Activated effector memory CD4-positive, alpha-beta T cell treated with anti-CD3 and anti-CD28 coated beads, Interleukin-2, amount 50 U/mL, for 16 hours (primary cell): ENCODE measurements at regions not wholly inside any gene's neighbourhood (a gene's known extent, or its start where the extent isn't known, plus 50 kb on each side); places are given as distances from the start of the nearest gene placed in this dataset.
"Not testable (repeated sequence)": the region's sequence is repeated elsewhere in the genome, so short reads cannot be mapped to it uniquely, and the experiment has no call there.

ENCODE experiments used
- DNase-seq: peaks from one replicate; pipeline ENCODE4 v3.0.0-alpha.2; 2020

DNA sequence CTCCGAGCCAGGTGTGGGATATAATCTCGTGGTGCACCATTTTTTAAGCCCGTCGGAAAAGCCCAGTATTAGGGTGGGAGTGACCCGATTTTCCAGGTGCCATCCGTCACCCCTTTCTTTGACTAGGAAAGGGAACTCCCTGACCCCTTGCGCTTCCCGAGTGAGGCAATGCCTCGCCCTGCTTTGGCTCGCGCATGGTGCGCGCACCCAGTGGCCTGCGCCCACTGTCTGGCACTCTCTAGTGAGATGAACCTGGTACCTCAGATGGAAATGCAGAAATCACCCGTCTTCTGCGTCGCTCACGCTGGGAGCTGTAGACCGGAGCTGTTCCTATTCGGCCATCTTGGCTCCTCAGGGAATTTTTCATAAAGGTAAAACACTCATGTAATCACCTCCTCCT is 63.9 kb downstream of the RWDD3 start:
- not testable (repeated sequence) for DNase-seq

GRCh38 chr1:95301091-95301490 is 67.1 kb downstream of the RWDD3 start:
- no peak for DNase-seq

DNA sequence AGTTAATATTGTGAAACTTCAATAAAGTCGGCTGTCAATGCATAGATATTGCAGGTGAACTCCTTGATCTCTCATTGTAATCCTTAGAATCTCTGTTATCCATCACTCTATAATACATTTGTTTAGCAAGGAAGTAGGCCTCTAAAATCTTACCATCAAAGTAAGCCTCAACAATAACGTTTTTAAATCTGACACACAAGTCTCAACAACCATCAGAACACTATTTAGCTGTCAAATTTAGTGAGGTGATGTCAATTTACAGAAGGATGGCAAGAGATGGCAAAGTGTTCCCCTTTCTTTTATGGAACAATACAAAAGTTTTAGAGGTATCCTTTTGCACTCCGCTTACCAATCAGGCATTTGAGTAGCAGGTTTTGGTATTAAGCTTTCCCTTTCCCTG is 67.6 kb downstream of the RWDD3 start:
- no peak for DNase-seq

DNA sequence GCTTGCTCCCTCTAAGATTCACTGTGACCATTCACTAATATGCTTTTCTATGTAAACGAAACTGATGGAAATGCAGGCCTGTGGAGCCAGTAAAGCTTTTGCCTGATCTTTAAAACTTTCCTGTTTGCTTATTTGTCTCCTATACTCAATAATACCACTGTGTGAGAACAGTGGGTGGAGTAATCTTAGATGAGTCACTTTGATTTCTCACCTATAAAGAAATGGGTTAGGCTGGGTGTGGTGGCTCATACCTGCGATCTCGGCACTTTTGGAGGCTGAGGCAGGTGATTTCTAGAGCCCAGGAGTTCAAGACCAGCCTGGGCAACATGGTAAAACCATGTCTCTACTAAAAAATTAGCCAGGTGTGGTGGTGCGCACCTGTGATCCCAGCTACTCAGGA is 70.8 kb downstream of the RWDD3 start:
- DNase-seq: no peak

DNA sequence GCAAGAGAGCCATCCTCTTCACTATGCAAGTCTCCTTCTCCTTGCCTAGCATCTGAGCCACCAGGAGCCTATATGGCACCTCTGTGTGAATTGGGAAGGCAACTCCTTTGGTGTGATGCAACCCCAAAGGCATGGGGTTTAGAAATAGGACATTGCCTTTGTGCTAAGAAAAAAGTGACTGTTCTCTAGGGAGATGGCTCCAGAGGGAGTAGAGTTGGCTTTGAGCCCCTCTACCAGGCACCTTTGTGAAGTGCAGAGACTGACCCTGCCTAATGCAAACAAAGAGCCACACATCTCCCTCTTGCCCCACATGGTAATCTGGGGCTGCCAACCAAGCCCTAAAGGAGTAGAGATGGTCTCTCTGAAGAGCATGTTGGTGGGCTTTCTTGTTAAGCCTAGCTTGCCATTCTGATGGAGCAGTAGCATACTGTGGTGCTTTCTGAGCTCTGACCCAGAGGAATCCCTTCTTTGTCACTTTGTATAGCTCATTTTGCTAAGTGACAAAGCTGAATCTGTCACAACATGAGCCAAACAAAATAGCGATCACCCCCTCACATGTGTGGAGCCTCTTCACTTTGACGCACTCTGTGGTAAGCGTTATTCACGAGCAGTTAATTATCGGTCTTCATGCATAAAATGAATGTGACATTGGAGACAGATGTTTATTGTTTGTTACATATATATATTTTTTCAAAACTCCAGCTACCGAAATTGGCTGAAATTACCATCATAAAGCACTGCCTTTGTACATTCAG is 74.4 kb downstream of the RWDD3 start:
- DNase-seq: no peak

- no peak for DNase-seq
Measured at GRCh38 chr1:95309031-95309471, 75.0 kb downstream of the RWDD3 start.

- no peak for DNase-seq
Measured at GRCh38 chr1:95311014-95311413, 77.0 kb downstream of the RWDD3 start.

- no peak for DNase-seq
Measured at GRCh38 chr1:95311762-95312161, 77.8 kb downstream of the RWDD3 start.

GRCh38 chr1:95312181-95312580 is 78.2 kb downstream of the RWDD3 start:
- no peak for DNase-seq

DNA sequence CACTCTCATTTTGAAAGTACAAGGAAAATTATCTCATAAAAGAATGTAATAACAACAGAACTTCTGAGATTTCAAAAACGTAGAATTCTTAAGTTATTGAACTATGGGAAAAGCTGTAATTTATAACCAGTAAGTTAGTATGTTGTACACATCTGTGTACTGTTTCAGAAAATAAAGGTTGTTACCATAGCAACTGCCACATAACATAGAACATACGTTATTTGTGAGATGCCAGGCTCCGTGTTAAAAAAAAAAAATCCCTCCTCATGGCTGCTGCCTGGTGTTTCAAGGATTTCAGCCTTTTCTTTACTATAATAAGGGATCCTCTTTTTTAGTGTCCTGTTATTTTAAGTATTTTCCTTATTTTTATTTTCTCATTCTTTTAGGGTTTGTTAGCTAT is 79.5 kb downstream of the RWDD3 start:
- no peak for DNase-seq

GRCh38 chr1:95321531-95321930 is 87.5 kb downstream of the RWDD3 start:
- no peak for DNase-seq

DNA sequence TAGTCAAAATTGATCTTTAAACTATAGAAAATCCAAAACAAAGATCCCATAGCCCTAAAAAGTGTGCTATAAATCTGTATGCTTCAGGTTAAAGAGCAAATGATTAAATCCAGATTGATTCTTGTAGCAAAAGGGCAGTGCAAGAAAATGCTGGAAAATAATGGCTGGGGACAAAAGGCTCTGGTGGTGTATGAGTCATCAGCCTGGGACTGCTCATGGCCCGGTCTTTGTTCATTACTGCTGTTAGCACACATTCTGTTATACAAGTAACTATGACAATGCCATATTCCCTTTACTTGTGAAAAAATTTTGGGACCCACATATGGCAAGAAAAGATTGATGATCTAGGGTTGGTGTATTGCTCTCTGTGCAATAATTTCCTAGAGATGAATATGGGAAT is 89.1 kb downstream of the RWDD3 start:
- no peak for DNase-seq

DNA sequence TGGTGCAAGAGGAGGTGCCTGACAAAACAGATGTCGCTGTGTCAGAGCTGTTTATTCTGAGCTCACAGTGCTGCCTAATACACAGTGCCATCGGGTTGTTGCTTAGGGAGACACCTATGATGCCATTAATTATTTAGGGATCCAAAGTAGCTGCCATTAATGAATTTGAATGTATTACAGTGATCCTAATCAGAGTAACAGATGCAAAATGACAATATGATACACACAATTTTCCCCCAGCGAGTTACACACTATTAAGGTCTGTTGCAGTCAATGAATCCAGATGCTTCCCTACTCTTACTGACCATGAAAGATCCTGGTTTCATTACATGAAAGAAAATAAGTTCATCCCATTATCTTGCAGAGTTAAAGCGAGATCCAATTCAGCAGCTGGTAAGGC is 91.3 kb downstream of the RWDD3 start:
- DNase-seq: no peak

- no peak for DNase-seq
Measured at GRCh38 chr1:95326023-95326422, 92.0 kb downstream of the RWDD3 start.

- DNase-seq: no peak
Measured at GRCh38 chr1:95332754-95333153, 98.7 kb downstream of the RWDD3 start.

- DNase-seq: no peak
Measured at GRCh38 chr1:95339377-95339776, 105.4 kb downstream of the RWDD3 start.

DNA sequence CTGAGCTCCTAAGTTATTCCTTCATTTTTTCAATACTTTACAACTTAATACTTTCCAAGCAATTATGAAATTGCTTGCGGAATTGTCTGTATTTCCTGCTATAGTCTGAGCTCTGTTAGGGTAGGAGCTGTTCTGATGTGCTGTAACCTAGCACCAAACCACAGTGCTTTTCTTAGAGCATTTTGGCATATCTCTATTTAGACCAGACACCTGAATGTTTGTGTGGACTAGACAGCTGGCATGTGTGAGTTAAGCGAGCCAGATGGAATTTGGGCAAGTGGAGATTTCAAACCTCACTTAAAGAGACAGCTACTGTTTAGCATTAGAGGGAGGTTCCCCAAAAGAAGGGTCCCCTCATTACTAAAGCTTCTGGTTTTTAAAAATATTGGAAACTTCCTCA is 106.1 kb downstream of the RWDD3 start:
- no peak for DNase-seq

GRCh38 chr1:95352767-95353166 is 118.8 kb downstream of the RWDD3 start:
- no peak for DNase-seq

DNA sequence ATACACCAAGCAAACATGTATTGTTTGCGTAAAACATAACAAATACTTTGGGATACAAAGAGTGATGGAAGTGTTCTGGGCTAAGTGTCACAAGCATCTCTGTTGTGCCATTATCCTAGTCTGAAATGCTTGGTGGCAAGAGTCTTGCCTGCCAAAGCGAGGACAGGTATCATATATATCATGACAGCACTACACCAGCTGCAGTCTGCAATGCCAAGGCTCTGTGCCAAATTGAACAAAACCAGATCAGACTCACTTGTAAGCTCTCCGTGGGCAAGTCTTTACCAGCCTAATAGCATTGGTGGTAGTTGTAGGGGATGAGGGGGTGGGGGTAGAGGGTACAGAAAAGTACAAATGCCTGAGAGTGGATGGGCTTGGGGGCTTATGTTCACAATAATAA is 119.2 kb downstream of the RWDD3 start:
- no peak for DNase-seq

DNA sequence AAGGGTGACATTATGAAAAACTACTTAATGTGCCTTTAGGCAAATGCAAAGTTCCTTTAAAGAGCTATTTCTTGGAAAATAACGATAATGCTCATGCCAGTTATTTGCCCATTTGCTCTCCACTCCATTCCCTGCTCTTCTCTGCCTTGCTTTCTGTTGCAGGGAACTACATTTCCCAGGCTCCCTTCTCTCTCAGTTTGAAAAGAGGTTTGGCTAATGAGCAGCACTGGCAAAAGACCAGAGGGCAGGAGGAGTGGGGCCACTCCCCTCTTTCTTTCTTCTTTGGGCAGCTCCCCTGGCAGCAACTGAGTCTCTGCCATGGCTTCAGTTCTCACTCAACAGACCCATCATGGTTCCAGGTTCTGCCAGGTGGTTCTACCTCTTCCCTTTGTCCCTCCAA is 130.5 kb downstream of the RWDD3 start:
- DNase-seq: no peak

DNA sequence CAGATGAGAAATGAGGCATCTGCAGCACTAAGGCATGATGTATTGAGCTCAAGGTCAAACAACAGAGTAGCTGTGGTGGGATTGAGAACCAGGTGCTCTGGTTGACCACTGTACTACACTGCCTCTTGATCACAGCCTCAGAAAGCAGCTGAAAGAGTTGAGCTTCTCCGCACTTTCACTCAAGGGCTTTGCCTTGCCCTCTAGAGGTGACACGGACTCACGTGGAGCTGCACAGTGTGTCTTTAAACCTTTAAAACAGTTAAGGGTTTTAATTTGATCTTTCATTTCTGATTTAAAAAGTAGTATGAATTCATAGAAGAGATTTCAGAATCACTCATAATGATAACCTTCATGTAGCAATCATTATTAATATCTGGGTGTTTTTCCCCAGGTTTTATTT is 132.5 kb downstream of the RWDD3 start:
- DNase-seq: no peak

DNA sequence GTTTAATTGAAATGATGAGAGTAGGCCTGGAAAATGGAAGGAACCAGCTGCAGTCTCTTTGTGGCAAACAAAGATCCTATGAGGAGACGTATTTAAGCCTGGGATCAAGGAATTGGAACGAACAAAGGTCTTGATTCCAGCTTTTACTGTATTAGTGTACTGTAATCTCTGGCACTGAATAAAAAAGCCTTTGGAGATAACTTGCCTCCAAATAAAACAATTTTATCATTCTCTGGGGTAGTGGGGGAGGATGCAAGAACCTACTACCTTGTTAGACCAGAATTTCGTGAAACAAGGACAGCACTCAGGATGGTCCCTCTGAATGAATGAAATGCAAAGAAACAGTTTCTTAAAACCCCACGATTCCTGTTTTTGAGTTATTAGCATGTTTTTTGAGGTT is 134.2 kb downstream of the RWDD3 start:
- DNase-seq: no peak

DNA sequence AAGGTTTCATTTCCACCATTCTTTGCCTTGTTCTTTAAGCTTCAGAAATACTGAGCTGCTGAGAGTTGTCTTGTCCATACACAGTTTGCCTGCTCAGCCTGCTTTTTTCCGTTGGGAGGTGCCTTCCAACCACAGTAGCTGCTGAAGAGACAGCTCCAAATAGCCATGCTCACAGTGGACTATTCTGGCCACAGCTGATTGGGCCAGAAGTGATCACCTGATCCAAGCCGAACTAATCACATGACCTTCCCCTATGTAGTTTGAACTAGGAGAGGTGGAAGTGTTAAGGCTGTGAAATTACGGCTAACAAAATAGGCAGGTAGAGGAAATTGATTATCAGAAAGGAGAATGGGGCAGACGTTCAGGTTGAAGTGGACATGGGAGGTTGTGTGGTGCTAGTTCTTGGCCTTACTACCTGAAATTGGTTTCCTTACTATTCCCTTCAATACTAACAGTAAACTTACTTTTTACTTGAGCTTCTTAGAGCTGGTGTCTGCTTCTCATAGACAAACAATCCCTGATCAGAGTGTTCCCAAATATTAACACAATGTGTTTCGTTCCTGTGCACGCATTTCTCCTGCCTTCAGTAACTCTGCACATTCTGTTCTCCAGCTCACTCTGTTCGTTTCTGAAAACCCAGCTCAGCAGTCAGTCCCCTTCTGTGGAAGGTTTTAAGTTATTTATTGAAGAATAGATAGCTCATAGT is 136.1 kb downstream of the RWDD3 start:
- DNase-seq: no peak

- no peak for DNase-seq
Measured at GRCh38 chr1:95370691-95371562, 136.9 kb downstream of the RWDD3 start.
